Uterus (tissue), 3 donors: ENCODE measurements at regions not wholly inside any gene's neighbourhood (a gene's known extent, or its start where the extent isn't known, plus 50 kb on each side); places are given as distances from the start of the nearest gene placed in this dataset.

Experiments used
- DNase-seq, 2 donors: peaks; one replicate each; pipeline ENCODE4 v3.0.0-alpha.2; 2019 to 2020
- H3K27ac ChIP-seq, 2 donors: fragments of 200-600 bp; sonication (generic); 1 replicate in 1 of 2; 2 replicates in 1 of 2; pipeline ENCODE4 v1.5.1; 2016 to 2018
- H3K27me3 ChIP-seq, 2 donors: fragments of 200-600 bp; sonication (generic); one replicate each; pipeline ENCODE4 v1.5.1; 2018 to 2019; ENCODE audit warnings: control low read depth in 1 of 2
- H3K36me3 ChIP-seq, 2 donors: fragments of 200-600 bp; sonication (generic); one replicate each; pipeline ENCODE4 v1.5.1; 2019; ENCODE audit warnings: control low read depth in 1 of 2
- H3K4me1 ChIP-seq, 2 donors: fragments of 200-600 bp; sonication (generic); one replicate each; pipeline ENCODE4 v1.5.1; 2018 to 2019; ENCODE audit warnings: control low read depth in 1 of 2
- H3K4me3 ChIP-seq, 2 donors: fragments of 200-600 bp; sonication (generic); 1 replicate in 1 of 2; 2 replicates in 1 of 2; pipeline ENCODE4 v1.5.1; 2018 to 2019; ENCODE audit warnings: mild to moderate bottlenecking in 1 of 2
- H3K9me3 ChIP-seq, 2 donors: fragments of 200-600 bp; sonication (generic); one replicate each; pipeline ENCODE4 v1.5.1; 2019; ENCODE audit warnings: control low read depth in 1 of 2
- CTCF ChIP-seq, 4 experiments: fragments of 200-600 bp in 2 of 4; fragments of 450-650 bp in 2 of 4; sonication (generic) in 2 of 4; IDR thresholded peaks; one replicate each; pipeline ENCODE4 v1.5.1; 2016 to 2019; ENCODE audit warnings: antibody characterized with exemption in 4 of 4, mild to moderate bottlenecking in 2 of 4, moderate library complexity in 1 of 4
- POLR2A ChIP-seq, 2 donors: fragments of 450-650 bp; IDR thresholded peaks; one replicate each; pipeline ENCODE4 v1.6.1; 2016; ENCODE audit warnings: antibody characterized with exemption in 2 of 2, mild to moderate bottlenecking in 1 of 2, moderate library complexity in 1 of 2
- intact Hi-C: fragments of 100-400 bp; cut with DNase I; formaldehyde crosslinking; loops from one replicate; pipeline ENCODE4 v1.15.1; 2023; ENCODE audit warnings: low total_unique reads
- donor health status: DM: yes; HTN: yes; CAD: no.

GRCh38 chr1:80214888-80215540 is 1208.5 kb upstream of the ADGRL4 start:
- TF ChIP-seq CTCF (IDR thresholded peaks at IDR 0.05) (no peak), POLR2A (IDR thresholded peaks at IDR 0.05) (no peak)
- Histone ChIP-seq H3K4me1 (no peaks in the 10 kb centered on the region), H3K36me3 (no peaks in the 10 kb centered on the region), H3K27me3 (no peaks in the 10 kb centered on the region), H3K27ac (no peak overlapping the region), H3K4me3 (no peak overlapping the region), H3K9me3 (no peaks in the 10 kb centered on the region)
- intact Hi-C loops = no loop called here
- DNase-seq = no peak

- Histone ChIP-seq H3K27ac (no peak overlapping the region), H3K9me3 (no peaks in the 10 kb centered on the region), H3K4me1 (no peaks in the 10 kb centered on the region), H3K36me3 (no peaks in the 10 kb centered on the region), H3K4me3 (no peak overlapping the region), H3K27me3 (no peaks in the 10 kb centered on the region)
- no peak for DNase-seq
- no peak for TF ChIP-seq CTCF (IDR thresholded peaks at IDR 0.05)
- no peak for TF ChIP-seq POLR2A (IDR thresholded peaks at IDR 0.05)
- intact Hi-C loops = no loop called here
These were observed 1206.4 kb upstream of the ADGRL4 start for GRCh38 chr1:80212948-80213347.

- no peak for DNase-seq
- Histone ChIP-seq H3K9me3 (no peaks in the 10 kb centered on the region), H3K27me3 (no peaks in the 10 kb centered on the region), H3K4me3 (no peak overlapping the region), H3K4me1 (no peaks in the 10 kb centered on the region), H3K27ac (no peak overlapping the region), H3K36me3 (no peaks in the 10 kb centered on the region)
- intact Hi-C loops = no loop called here
- no peak for TF ChIP-seq CTCF (IDR thresholded peaks at IDR 0.05)
- TF ChIP-seq POLR2A (IDR thresholded peaks at IDR 0.05) = no peak
These were observed 1205.3 kb upstream of the ADGRL4 start for GRCh38 chr1:80211691-80212380.

GRCh38 chr1:80202118-80202517 is 1195.6 kb upstream of the ADGRL4 start:
- no peak for DNase-seq
- TF ChIP-seq CTCF (IDR thresholded peaks at IDR 0.05) (no peak), POLR2A (IDR thresholded peaks at IDR 0.05) (no peak)
- H3K4me3 ChIP-seq = no peak overlapping the region
- H3K27ac ChIP-seq = no peak overlapping the region
- intact Hi-C loops = no loop called here
- H3K36me3 ChIP-seq = no peaks in the 10 kb centered on the region
- H3K4me1 ChIP-seq = no peaks in the 10 kb centered on the region
- no peaks in the 10 kb centered on the region for H3K9me3 ChIP-seq
- no peaks in the 10 kb centered on the region for H3K27me3 ChIP-seq

GRCh38 chr1:80194221-80194620 is 1187.7 kb upstream of the ADGRL4 start:
- TF ChIP-seq CTCF (IDR thresholded peaks at IDR 0.05) (no peak), POLR2A (IDR thresholded peaks at IDR 0.05) (no peak)
- no peak for DNase-seq
- Histone ChIP-seq H3K36me3 (no peaks in the 10 kb centered on the region), H3K27ac (no peak overlapping the region), H3K4me1 (no peaks in the 10 kb centered on the region), H3K4me3 (no peak overlapping the region), H3K27me3 (no peaks in the 10 kb centered on the region), H3K9me3 (no peaks in the 10 kb centered on the region)
- intact Hi-C loops = no loop called here
